ENCODE measurements at regions not wholly inside any gene's neighbourhood (a gene's known extent, or its start where the extent isn't known, plus 50 kb on each side); places are given as distances from the start of the nearest gene placed in this dataset.

- no peak for DNase-seq (ENCODE audit: low spot score, unreplicated experiment)
- peaks cover 14% of the 10 kb centered on the region for H3K9me3 Mint-ChIP-seq (ENCODE audit: low read depth)
- H3K4me1 Mint-ChIP-seq (ENCODE audit: low read depth) = no peaks in the 10 kb centered on the region
- no peaks in the 10 kb centered on the region for H3K36me3 Mint-ChIP-seq (ENCODE audit: insufficient read depth)
- no peak overlapping the region for H3K27ac Mint-ChIP-seq
- TF ChIP-seq, protein P1, sequence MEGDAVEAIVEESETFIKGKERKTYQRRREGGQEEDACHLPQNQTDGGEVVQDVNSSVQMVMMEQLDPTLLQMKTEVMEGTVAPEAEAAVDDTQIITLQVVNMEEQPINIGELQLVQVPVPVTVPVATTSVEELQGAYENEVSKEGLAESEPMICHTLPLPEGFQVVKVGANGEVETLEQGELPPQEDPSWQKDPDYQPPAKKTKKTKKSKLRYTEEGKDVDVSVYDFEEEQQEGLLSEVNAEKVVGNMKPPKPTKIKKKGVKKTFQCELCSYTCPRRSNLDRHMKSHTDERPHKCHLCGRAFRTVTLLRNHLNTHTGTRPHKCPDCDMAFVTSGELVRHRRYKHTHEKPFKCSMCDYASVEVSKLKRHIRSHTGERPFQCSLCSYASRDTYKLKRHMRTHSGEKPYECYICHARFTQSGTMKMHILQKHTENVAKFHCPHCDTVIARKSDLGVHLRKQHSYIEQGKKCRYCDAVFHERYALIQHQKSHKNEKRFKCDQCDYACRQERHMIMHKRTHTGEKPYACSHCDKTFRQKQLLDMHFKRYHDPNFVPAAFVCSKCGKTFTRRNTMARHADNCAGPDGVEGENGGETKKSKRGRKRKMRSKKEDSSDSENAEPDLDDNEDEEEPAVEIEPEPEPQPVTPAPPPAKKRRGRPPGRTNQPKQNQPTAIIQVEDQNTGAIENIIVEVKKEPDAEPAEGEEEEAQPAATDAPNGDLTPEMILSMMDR (IDR thresholded peaks at IDR 0.05; ENCODE audit: unreplicated experiment) = no peak
- H3K27me3 Mint-ChIP-seq = no peaks in the 10 kb centered on the region
- H3K4me3 Mint-ChIP-seq (ENCODE audit: low read depth) = no peak overlapping the region
These were observed 162.2 kb upstream of the TACR1 start for GRCh38 chr2:75361486-75361885.

GRCh38 chr2:75360945-75361344 is 161.6 kb upstream of the TACR1 start:
- Mint-ChIP-seq H3K9me3 (ENCODE audit: low read depth) (peaks cover 12% of the 10 kb centered on the region), H3K27me3 (no peaks in the 10 kb centered on the region), H3K27ac (no peak overlapping the region), H3K4me1 (ENCODE audit: low read depth) (no peaks in the 10 kb centered on the region), H3K4me3 (ENCODE audit: low read depth) (no peak overlapping the region), H3K36me3 (ENCODE audit: insufficient read depth) (no peaks in the 10 kb centered on the region)
- no peak for DNase-seq (ENCODE audit: low spot score, unreplicated experiment)
- TF ChIP-seq, protein P1 (IDR thresholded peaks at IDR 0.05; ENCODE audit: unreplicated experiment) = no peak

DNA sequence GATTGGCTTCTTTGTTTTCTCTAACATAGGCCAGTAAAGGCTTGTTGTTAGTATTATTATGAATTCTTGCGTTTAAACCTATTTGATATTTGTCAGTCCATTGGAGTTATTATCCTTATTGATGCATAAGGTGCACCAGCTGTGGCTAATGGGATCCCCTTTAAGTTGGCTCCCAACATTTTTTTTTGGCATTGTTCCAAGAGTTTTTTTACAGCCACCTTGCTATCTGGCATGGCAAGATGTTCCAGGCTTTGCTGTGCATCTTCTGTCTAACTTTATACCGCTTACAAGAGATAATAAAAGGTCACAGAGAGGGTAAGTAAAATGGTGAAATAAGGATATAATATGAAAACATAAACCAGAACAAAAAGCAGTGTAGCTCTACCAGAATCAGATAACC is 157.5 kb upstream of the TACR1 start:
- Mint-ChIP-seq H3K4me1 (ENCODE audit: low read depth) (no peaks in the 10 kb centered on the region), H3K27me3 (no peaks in the 10 kb centered on the region), H3K27ac (no peak overlapping the region), H3K9me3 (ENCODE audit: low read depth) (peaks cover 6% of the 10 kb centered on the region), H3K36me3 (ENCODE audit: insufficient read depth) (no peaks in the 10 kb centered on the region), H3K4me3 (ENCODE audit: low read depth) (no peak overlapping the region)
- no peak for DNase-seq (ENCODE audit: low spot score, unreplicated experiment)
- TF ChIP-seq, protein P1 (IDR thresholded peaks at IDR 0.05; ENCODE audit: unreplicated experiment) = no peak

DNA sequence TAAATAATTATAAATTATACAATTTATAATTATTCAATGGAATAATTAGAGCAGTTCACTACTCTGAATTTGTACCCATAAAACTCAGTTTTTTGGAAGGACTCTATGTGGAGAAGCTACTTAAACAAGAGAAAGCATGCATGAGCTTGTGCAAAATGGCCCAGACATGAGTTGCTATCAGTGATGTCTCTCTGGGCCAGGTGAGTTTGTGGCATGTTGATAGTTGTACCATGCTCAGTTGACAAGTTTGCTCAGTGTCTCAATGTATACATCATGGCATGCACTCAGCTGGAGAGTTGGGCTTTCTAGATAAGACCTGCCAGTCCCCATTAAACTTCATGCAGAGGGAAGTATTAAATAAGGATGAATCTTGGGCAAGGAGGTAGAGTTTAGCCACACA is 153.8 kb upstream of the TACR1 start:
- TF ChIP-seq, protein P1 (IDR thresholded peaks at IDR 0.05; ENCODE audit: unreplicated experiment) = no peak
- Mint-ChIP-seq H3K4me3 (ENCODE audit: low read depth) (no peak overlapping the region), H3K36me3 (ENCODE audit: insufficient read depth) (no peaks in the 10 kb centered on the region), H3K9me3 (ENCODE audit: low read depth) (peaks cover 6% of the 10 kb centered on the region), H3K4me1 (ENCODE audit: low read depth) (no peaks in the 10 kb centered on the region), H3K27me3 (no peaks in the 10 kb centered on the region), H3K27ac (no peak overlapping the region)
- DNase-seq (ENCODE audit: low spot score, unreplicated experiment) = no peak

GRCh38 chr2:75348307-75348706 is 149.0 kb upstream of the TACR1 start:
- peaks cover 6% of the 10 kb centered on the region for H3K9me3 Mint-ChIP-seq (ENCODE audit: low read depth)
- no peak for DNase-seq (ENCODE audit: low spot score, unreplicated experiment)
- no peaks in the 10 kb centered on the region for H3K4me1 Mint-ChIP-seq (ENCODE audit: low read depth)
- no peaks in the 10 kb centered on the region for H3K27me3 Mint-ChIP-seq
- H3K27ac Mint-ChIP-seq = no peak overlapping the region
- no peak overlapping the region for H3K4me3 Mint-ChIP-seq (ENCODE audit: low read depth)
- no peaks in the 10 kb centered on the region for H3K36me3 Mint-ChIP-seq (ENCODE audit: insufficient read depth)
- TF ChIP-seq, protein P1 (IDR thresholded peaks at IDR 0.05; ENCODE audit: unreplicated experiment) = no peak

Measured in progenitor cell of endocrine pancreas (in vitro differentiated cells).